GM12873 (cell line): ENCODE measurements at regions not wholly inside any gene's neighbourhood (a gene's known extent, or its start where the extent isn't known, plus 50 kb on each side); places are given as distances from the start of the nearest gene placed in this dataset.

ENCODE experiments used
- TF ChIP-seq, protein P1 (sequence below): IDR thresholded peaks from 2 replicates; pipeline ENCODE4 v1.5.1; 2012; ENCODE audit warnings: low read depth, mild to moderate bottlenecking, moderate library complexity, low read length, control low read depth; ENCODE audit not compliant: insufficient read depth; ENCODE audit errors: missing control alignments

DNA sequence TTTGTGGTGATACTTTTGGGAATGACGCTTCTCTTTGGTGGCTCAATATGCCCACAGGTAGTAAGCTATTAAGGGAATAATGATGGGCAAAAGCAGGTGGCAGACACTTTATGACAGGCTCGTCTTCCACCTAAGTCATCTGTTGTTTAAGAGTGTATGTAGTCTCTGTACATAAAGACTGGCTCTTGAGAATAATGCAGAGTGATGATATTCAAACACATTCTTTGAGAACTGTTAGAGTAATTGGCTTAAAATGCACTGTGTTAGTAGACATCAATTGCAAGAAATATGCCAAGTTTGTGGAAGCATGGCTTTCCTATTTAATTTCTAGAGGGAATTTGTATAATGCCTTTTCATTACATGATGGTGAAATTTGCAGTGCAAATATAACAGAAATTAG, 694.8 kb upstream of the MIS18BP1 start:
- TF ChIP-seq, protein P1, sequence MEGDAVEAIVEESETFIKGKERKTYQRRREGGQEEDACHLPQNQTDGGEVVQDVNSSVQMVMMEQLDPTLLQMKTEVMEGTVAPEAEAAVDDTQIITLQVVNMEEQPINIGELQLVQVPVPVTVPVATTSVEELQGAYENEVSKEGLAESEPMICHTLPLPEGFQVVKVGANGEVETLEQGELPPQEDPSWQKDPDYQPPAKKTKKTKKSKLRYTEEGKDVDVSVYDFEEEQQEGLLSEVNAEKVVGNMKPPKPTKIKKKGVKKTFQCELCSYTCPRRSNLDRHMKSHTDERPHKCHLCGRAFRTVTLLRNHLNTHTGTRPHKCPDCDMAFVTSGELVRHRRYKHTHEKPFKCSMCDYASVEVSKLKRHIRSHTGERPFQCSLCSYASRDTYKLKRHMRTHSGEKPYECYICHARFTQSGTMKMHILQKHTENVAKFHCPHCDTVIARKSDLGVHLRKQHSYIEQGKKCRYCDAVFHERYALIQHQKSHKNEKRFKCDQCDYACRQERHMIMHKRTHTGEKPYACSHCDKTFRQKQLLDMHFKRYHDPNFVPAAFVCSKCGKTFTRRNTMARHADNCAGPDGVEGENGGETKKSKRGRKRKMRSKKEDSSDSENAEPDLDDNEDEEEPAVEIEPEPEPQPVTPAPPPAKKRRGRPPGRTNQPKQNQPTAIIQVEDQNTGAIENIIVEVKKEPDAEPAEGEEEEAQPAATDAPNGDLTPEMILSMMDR, result no peak

DNA sequence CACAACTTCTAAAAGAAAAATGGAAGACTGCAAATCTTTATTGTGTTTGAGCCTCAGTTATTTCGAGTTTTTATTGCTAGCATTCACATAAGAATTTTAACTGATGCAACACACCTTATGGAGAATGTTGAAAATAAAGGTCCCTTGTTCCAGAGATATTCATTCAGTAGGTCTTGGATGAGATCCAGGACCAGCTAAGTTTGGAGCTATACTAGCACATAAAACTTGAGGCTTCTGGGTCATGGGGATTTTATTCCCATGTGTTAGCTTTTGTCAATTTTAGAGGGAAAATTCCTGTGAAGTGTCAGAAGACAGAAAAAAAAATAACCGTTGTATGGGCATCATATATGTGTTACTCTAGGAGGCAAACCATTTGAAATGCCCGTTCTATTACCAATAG, 693.2 kb upstream of the MIS18BP1 start:
- TF ChIP-seq, protein P1, result no peak

DNA sequence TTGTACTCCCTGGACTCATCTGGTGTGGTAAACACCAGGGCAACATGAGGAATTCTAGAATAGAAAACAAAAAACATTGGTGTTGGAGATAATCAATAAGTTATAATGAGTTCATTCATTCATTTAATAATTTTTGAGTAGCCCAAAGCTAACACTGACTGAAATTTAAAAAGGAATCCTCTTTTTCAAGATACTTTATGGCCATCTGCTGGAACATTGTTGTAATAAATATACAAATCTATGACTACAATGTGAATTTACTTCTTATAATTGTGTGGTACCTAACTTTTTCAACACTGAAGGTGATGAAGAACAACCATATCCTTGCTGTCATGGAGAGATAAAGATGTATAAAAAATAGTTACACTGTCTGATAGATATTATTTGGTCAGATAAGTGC, 687.3 kb upstream of the MIS18BP1 start:
- TF ChIP-seq, protein P1, result no peak

DNA sequence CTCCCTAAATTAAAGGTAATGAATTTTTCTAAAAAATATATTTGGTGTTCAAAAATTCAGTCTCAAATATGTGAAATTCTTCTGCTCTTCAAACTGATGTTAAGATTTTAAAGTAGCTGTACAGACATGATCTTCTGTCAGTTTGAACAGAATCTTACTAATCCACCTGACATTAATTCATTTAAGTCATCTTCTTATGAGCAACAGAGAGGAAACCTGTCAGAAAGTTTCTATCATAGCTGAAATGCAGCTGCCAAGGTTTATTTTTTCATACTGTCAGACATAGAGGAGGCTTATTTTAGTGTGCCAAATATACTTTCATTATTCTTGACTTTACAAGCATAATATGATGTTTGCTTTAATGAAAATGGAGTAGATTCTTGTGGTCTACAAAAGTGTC, 686.6 kb upstream of the MIS18BP1 start:
- TF ChIP-seq, protein P1, result no peak

DNA sequence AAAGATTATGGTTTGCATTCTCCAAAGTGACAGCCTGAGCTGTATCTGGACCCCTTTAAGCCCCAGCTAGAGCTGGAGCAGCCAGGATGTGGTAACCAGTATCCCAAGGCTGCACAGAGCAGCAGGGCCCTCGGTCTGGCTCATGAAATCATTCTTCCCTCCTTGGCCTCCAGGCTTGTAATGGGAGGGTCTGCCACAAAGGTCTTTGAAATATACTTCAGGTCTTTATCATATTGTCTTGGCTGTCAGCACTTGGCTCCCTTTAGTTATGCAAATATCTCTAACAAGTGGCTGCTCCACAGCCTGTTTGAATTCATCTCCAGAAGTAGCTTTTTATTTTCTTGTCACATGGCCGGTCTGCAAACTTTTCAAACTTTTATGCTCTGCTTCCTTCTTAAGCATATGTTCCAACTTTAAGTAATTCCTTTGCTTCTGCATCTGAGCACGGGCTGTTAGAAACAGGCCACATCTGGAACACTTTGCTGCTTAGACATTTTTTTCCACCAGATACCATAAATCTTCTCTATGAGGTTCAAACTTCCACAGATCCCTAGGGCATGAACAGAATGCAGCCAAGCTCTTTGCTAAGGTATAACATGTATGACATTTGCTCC, 663.4 kb upstream of the MIS18BP1 start:
- TF ChIP-seq, protein P1, result no peak

DNA sequence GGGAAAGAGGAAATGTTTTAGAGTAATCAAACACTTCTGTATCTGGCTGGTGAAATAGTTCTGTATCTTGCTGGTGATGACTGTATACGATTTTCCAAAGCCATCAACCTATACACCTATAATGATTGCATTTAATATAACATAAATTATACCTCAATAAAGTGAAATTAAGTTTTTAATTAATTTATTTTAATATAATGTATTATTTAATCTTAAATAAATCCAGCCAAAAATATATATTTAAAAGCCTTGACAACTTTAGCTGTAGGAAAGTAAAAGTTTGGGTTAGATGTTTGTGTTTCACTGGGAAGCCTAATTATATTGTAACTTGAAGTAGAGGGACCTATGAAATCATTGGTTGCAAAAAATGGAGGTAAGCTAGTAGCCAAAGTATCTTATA, 654.8 kb upstream of the MIS18BP1 start:
- TF ChIP-seq, protein P1, result no peak

DNA sequence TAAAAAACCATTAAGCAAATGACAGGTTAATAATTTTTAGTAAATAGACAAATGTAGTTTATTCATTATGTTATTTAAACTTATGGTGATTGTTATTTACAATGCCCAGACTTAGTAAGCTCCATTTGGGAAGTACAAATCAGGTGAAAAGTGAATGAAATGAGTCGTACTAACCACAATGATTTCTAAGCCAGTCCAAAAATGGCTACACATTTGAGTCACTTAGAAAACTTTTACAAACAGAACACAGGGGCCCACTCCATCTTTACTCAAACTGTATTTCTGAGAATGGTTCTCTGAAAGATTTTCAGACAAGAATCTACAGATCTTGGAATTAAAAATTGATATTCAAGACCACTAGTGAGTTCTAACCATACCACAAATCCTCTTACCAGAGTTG, 653.3 kb upstream of the MIS18BP1 start:
- TF ChIP-seq, protein P1, result no peak
